Endothelial cell of umbilical vein (primary cell): ENCODE measurements at regions not wholly inside any gene's neighbourhood (a gene's known extent, or its start where the extent isn't known, plus 50 kb on each side); places are given as distances from the start of the nearest gene placed in this dataset.

Source experiments
- BruUV-seq: library from RNA; stranded (reverse); fragments of 400-500 nt; replicated peaks from 2 replicates; lab custom pipeline; 2021; lab: Mats Ljungman, UMichigan
- CTCF ChIA-PET: fragments of 300-600, 350-600 bp; sonication (Branson Sonifier 250); formaldehyde crosslinking; loops from one replicate; lab custom pipeline; 2021; ENCODE audit warnings: antibody characterized with exemption, inconsistent platforms; lab: Charles Lee
- POLR2A ChIA-PET: fragments of 300-600, 350-600 bp; sonication (Branson Sonifier 250); formaldehyde crosslinking; loops from one replicate; lab custom pipeline; 2021; ENCODE audit warnings: antibody characterized with exemption, inconsistent platforms; lab: Charles Lee
- DNase-seq: peaks from one replicate; pipeline ENCODE4 v3.0.0-alpha.2; 2011; ENCODE audit warnings: low read depth, low spot score
- FAIRE-seq: peaks from 2 replicates; lab custom pipeline; 2011; peaks lifted over from hg19 to GRCh38; lab: Jason Lieb, UNC
- H2AFZ ChIP-seq: 2 replicates; pipeline ENCODE4 v1.6.0; 2012; ENCODE audit warnings: low read depth, low read length, control low read depth, inconsistent platforms
- H3K27ac ChIP-seq: 2 replicates; pipeline ENCODE4 v1.5.1; 2011; ENCODE audit warnings: low read depth, mild to moderate bottlenecking, control low read depth, low read length, moderate library complexity; ENCODE audit not compliant: insufficient read depth
- H3K27me3 ChIP-seq, 2 experiments: 2 replicates each; pipeline versions ENCODE4 v1.6.0 to v1.6.1; 2011; ENCODE audit warnings: low read length in 2 of 2, mixed read lengths in 1 of 2; ENCODE audit not compliant: control insufficient read depth in 2 of 2, insufficient read depth in 2 of 2
- H3K36me3 ChIP-seq, 2 experiments: 2 replicates in 1 of 2; 3 replicates in 1 of 2; pipeline ENCODE4 v1.5.1; 2011; ENCODE audit warnings: low read length in 2 of 2, mild to moderate bottlenecking in 1 of 2, moderate library complexity in 1 of 2; ENCODE audit not compliant: control insufficient read depth in 2 of 2, insufficient read depth in 2 of 2; ENCODE audit errors: extremely low read depth in 1 of 2
- H3K4me1 ChIP-seq: 3 replicates; pipeline ENCODE4 v1.5.1; 2011; ENCODE audit warnings: mild to moderate bottlenecking, low read length; ENCODE audit not compliant: control insufficient read depth, insufficient read depth; ENCODE audit errors: extremely low read depth
- H3K4me2 ChIP-seq: 2 replicates; pipeline ENCODE4 v1.6.1; 2011; ENCODE audit warnings: low read length, control low read depth, mixed read lengths; ENCODE audit not compliant: insufficient read depth
- H3K4me3 ChIP-seq, 3 experiments: fragments of 200-600 bp in 1 of 3; sonication (generic), shearing (Covaris generic) in 1 of 3; replicated peaks in 1 of 3; 2 replicates each; pipeline ENCODE4 v1.5.1; 2011 to 2016; ENCODE audit warnings: control low read depth in 3 of 3, low read length in 3 of 3, mild to moderate bottlenecking in 2 of 3, inconsistent platforms in 1 of 3, low read depth in 1 of 3, moderate library complexity in 1 of 3; ENCODE audit not compliant: insufficient read depth in 1 of 3
- H3K79me2 ChIP-seq: 2 replicates; pipeline ENCODE4 v1.6.0; 2012; ENCODE audit warnings: low read length, inconsistent platforms; ENCODE audit not compliant: control insufficient read depth, insufficient read depth
- H3K9ac ChIP-seq: replicated peaks from 2 replicates; pipeline ENCODE3; 2011; ENCODE audit warnings: low read length, control low read depth; ENCODE audit not compliant: insufficient read depth; ENCODE audit errors: extremely low read depth
- H3K9me1 ChIP-seq: replicated peaks from 3 replicates; pipeline ENCODE4 v1.6.0; 2011; ENCODE audit warnings: mild to moderate bottlenecking, low read length; ENCODE audit not compliant: control insufficient read depth, insufficient read depth; ENCODE audit errors: extremely low read depth
- H3K9me3 ChIP-seq: replicated peaks from 2 replicates; pipeline ENCODE4 v1.5.1; 2012; ENCODE audit warnings: low read length, inconsistent platforms; ENCODE audit not compliant: control insufficient read depth, insufficient read depth
- H4K20me1 ChIP-seq: replicated peaks from 2 replicates; pipeline ENCODE3; 2011; ENCODE audit warnings: mild to moderate bottlenecking, low read length; ENCODE audit not compliant: control insufficient read depth, insufficient read depth; ENCODE audit errors: extremely low read depth
- EZH2 ChIP-seq: IDR thresholded peaks from 2 replicates; pipeline ENCODE4 v1.6.1; 2012; ENCODE audit warnings: borderline replicate concordance, low read depth, mild to moderate bottlenecking, moderate library complexity, low read length, inconsistent platforms; ENCODE audit not compliant: severe bottlenecking
- FOS ChIP-seq: IDR thresholded peaks from 2 replicates; pipeline ENCODE4 v1.6.1; 2011; ENCODE audit warnings: mild to moderate bottlenecking, low read length, moderate library complexity, borderline replicate concordance; ENCODE audit not compliant: insufficient read depth
- GATA2 ChIP-seq: IDR thresholded peaks from 2 replicates; pipeline ENCODE4 v1.7.0; 2011; ENCODE audit warnings: low read depth, mild to moderate bottlenecking, moderate library complexity, mixed read lengths, low read length; ENCODE audit not compliant: insufficient read length, insufficient read depth
- JUN ChIP-seq: IDR thresholded peaks from 2 replicates; pipeline ENCODE4 v1.6.1; 2011; ENCODE audit warnings: borderline replicate concordance, low read depth; ENCODE audit not compliant: insufficient read length, insufficient read depth
- MYC ChIP-seq: IDR thresholded peaks from one replicate; pipeline ENCODE4 v1.6.1; 2011; ENCODE audit warnings: mild to moderate bottlenecking, low read depth, low read length
- POLR2AphosphoS5 ChIP-seq: IDR thresholded peaks from 2 replicates; pipeline ENCODE4 v1.6.1; 2012; ENCODE audit warnings: low read depth, mild to moderate bottlenecking, control low read depth, low read length, moderate library complexity; ENCODE audit not compliant: insufficient read depth
- dilution Hi-C: fragments of 300-500 bp; cut with MboI; formaldehyde crosslinking; loops from one replicate; pipeline ENCODE4 v1.15.0; 2019; ENCODE audit warnings: low sequenced_read_pairs; ENCODE audit not compliant: extremely low pct_ligation_motif_present
- intact Hi-C: fragments of 100-400 bp; cut with micrococcal nuclease; formaldehyde crosslinking; loops from one replicate; pipeline ENCODE4 v1.10.0; 2022
- TF ChIP-seq, protein P1 (sequence below), 2 donors: IDR thresholded peaks; 1 replicate in 1 of 2; 2 replicates in 1 of 2; pipeline ENCODE4 v1.5.1; 2011; ENCODE audit warnings: low read length in 2 of 2, mild to moderate bottlenecking in 2 of 2, moderate library complexity in 2 of 2, control low read depth in 1 of 2, inconsistent platforms in 1 of 2, low read depth in 1 of 2; ENCODE audit not compliant: insufficient read depth in 1 of 2; ENCODE audit errors: extremely low read depth in 1 of 2
- TF ChIP-seq, protein P2 (sequence below): IDR thresholded peaks from 2 replicates; pipeline ENCODE4 v1.6.1; 2011; ENCODE audit not compliant: insufficient read depth, insufficient read length

DNA sequence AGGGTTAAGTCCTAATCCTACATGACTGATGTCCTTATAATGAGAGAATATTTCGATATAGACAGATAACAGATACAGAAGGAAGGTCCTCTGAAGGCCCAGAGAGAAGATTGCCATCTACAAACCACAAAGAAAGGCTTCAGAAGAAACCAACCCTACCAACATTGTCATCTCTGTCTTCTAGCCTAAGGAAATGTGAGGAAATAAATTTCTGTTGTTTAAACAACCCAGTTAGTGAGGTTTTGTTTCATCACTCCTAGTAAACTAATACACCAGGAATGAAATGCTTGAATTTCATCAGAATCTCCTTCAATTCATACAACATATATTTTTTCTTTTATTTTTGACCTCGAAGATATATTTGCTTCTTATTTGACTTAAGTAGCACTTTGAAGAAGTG is 1527.8 kb downstream of the STIM2 start:
- Histone ChIP-seq H3K9ac (no peak overlapping the region), H2AFZ (no peak overlapping the region), H3K79me2 (no peaks in the 10 kb centered on the region), H3K27me3 (no peaks in the 10 kb centered on the region), H3K9me3 (no peaks in the 10 kb centered on the region), H3K4me2 (no peak overlapping the region), H3K27ac (no peak overlapping the region), H3K9me1 (no peaks in the 10 kb centered on the region), H3K36me3 (no peaks in the 10 kb centered on the region), H3K4me1 (no peaks in the 10 kb centered on the region), H4K20me1 (no peaks in the 10 kb centered on the region), H3K4me3 (no peak overlapping the region)
- ChIA-PET CTCF (no interaction called here), POLR2A (no interaction called here)
- dilution Hi-C loops (no loop called here), intact Hi-C loops (no loop called here)
- TF ChIP-seq, protein P1, sequence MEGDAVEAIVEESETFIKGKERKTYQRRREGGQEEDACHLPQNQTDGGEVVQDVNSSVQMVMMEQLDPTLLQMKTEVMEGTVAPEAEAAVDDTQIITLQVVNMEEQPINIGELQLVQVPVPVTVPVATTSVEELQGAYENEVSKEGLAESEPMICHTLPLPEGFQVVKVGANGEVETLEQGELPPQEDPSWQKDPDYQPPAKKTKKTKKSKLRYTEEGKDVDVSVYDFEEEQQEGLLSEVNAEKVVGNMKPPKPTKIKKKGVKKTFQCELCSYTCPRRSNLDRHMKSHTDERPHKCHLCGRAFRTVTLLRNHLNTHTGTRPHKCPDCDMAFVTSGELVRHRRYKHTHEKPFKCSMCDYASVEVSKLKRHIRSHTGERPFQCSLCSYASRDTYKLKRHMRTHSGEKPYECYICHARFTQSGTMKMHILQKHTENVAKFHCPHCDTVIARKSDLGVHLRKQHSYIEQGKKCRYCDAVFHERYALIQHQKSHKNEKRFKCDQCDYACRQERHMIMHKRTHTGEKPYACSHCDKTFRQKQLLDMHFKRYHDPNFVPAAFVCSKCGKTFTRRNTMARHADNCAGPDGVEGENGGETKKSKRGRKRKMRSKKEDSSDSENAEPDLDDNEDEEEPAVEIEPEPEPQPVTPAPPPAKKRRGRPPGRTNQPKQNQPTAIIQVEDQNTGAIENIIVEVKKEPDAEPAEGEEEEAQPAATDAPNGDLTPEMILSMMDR (IDR thresholded peaks at IDR 0.05; ENCODE audit: extremely low read depth in 1 of 2, insufficient read depth in 1 of 2, low read depth in 1 of 2, low read length in 2 of 2), result no peak
- no peak for TF ChIP-seq FOS
- TF ChIP-seq EZH2, result no peak
- TF ChIP-seq POLR2AphosphoS5, result no peak
- TF ChIP-seq GATA2, result no peak
- FAIRE-seq (no peak), DNase-seq (no peak)
- no TSS peak for BruUV-seq

DNA sequence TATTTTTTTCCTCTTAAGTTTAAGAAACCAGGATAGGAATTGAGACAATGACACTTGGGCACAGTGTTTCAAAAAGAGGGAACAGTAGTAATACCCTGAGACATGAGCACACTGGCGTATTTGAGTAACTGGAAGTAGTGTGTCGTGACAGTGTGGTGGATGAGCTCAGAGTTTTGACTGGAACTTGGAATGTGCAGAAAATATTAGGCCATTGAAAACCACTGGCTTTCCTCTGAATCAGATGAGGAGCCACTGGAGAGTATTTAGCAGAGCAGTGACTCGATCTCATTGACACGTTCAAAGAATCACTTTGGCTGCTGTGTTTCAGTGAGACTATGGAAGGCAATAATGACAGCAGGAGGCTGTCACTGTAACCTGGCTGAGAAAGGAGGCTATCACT is 1531.2 kb downstream of the STIM2 start:
- no peak overlapping the region for H2AFZ ChIP-seq
- BruUV-seq, result no TSS peak
- H3K27ac ChIP-seq, result no peak overlapping the region
- FAIRE-seq (no peak), DNase-seq (no peak)
- H3K4me3 ChIP-seq, result no peak overlapping the region
- H3K27me3 ChIP-seq, result no peaks in the 10 kb centered on the region
- H3K36me3 ChIP-seq, result no peaks in the 10 kb centered on the region
- H4K20me1 ChIP-seq, result no peaks in the 10 kb centered on the region
- H3K9me3 ChIP-seq, result no peaks in the 10 kb centered on the region
- H3K4me1 ChIP-seq, result no peaks in the 10 kb centered on the region
- no peaks in the 10 kb centered on the region for H3K79me2 ChIP-seq
- no peaks in the 10 kb centered on the region for H3K9me1 ChIP-seq
- ChIA-PET CTCF (no interaction called here), POLR2A (no interaction called here)
- TF ChIP-seq, protein P1 (IDR thresholded peaks at IDR 0.05; ENCODE audit: extremely low read depth in 1 of 2, insufficient read depth in 1 of 2, low read depth in 1 of 2, low read length in 2 of 2), result no peak
- no peak for TF ChIP-seq MYC
- TF ChIP-seq EZH2, result no peak
- no peak for TF ChIP-seq POLR2AphosphoS5
- TF ChIP-seq JUN, result no peak
- TF ChIP-seq, protein P2, sequence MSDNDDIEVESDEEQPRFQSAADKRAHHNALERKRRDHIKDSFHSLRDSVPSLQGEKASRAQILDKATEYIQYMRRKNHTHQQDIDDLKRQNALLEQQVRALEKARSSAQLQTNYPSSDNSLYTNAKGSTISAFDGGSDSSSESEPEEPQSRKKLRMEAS, result no peak
- no peak for TF ChIP-seq GATA2
- no peak for TF ChIP-seq FOS
- H3K9ac ChIP-seq, result no peak overlapping the region
- H3K4me2 ChIP-seq, result no peak overlapping the region
- dilution Hi-C loops (no loop called here), intact Hi-C loops (no loop called here)
